Heart right ventricle (tissue), 16 donors: ENCODE measurements at regions not wholly inside any gene's neighbourhood (a gene's known extent, or its start where the extent isn't known, plus 50 kb on each side); places are given as distances from the start of the nearest gene placed in this dataset.
A peak's percentile ranks its signal among the peaks of the same experiment; 100 is the strongest.

Experiments
- ATAC-seq, 8 donors: fragments of 200-7000 bp; cut with Tn5 transposase; one replicate each; pipeline ENCODE4 v1.9.1; 2020; ENCODE audit warnings: mild to moderate bottlenecking in 8 of 8, moderate library complexity in 8 of 8, moderate number of reproducible peaks in 1 of 8
- DNase-seq, 2 donors: peaks; one replicate each; pipeline ENCODE4 v3.0.0-alpha.2; 2020
- H3K27ac ChIP-seq, 10 donors: fragments of 200-600 bp; sonication (generic) in 2 of 10; one replicate each; pipeline versions ENCODE4 v1.5.0 to v1.8.0; 2020 to 2022; ENCODE audit warnings: mild to moderate bottlenecking in 3 of 10
- H3K27me3 ChIP-seq, 7 donors: fragments of 200-600 bp; one replicate each; pipeline ENCODE4 v1.8.0; 2021 to 2022; ENCODE audit warnings: mild to moderate bottlenecking in 2 of 7
- H3K36me3 ChIP-seq, 9 donors: fragments of 200-600 bp; sonication (generic) in 1 of 9; one replicate each; pipeline versions ENCODE4 v1.5.0 to v1.8.0; 2020 to 2022; ENCODE audit warnings: mild to moderate bottlenecking in 2 of 9
- H3K4me1 ChIP-seq, 9 donors: fragments of 200-600 bp; sonication (generic) in 1 of 9; one replicate each; pipeline versions ENCODE4 v1.5.0 to v1.8.0; 2020 to 2022; ENCODE audit warnings: mild to moderate bottlenecking in 4 of 9
- H3K4me3 ChIP-seq, 10 donors: fragments of 200-600 bp; sonication (generic) in 2 of 10; one replicate each; pipeline versions ENCODE4 v1.5.0 to v1.8.0; 2020 to 2022; ENCODE audit warnings: mild to moderate bottlenecking in 7 of 10, moderate library complexity in 2 of 10
- H3K9me3 ChIP-seq, 11 donors: fragments of 200-600 bp in 10 of 11; sonication (generic) in 2 of 11; one replicate each; pipeline versions ENCODE4 v1.5.0 to v1.8.0; 2013 to 2022; ENCODE audit warnings: mild to moderate bottlenecking in 2 of 11, control low read depth in 1 of 11, moderate library complexity in 1 of 11
- WGBS, 2 donors: extraction: QIAGEN DNeasy Blood & Tissue Kit; methylation state at CpG; one replicate each; pipeline ENCODE4 v1.1.7; 2013; ENCODE audit warnings: inconsistent platforms in 1 of 2; 5-methylcytosine and 5-hydroxymethylcytosine counted together
- intact Hi-C, 10 donors: fragments of 100-400 bp; cut with DNase I; formaldehyde crosslinking; loops; one replicate each; pipeline versions ENCODE4 v1.11.1 to v1.14.2; 2022
- TF ChIP-seq, protein P1 (sequence below), 9 donors: fragments of 200-600 bp; sonication (generic) in 2 of 9; IDR thresholded peaks; one replicate each; pipeline versions ENCODE4 v1.5.0 to v1.8.0; 2021 to 2022; ENCODE audit warnings: antibody characterized with exemption in 9 of 9, mild to moderate bottlenecking in 5 of 9, moderate library complexity in 1 of 9
- donor health status: Arrhythmogenic right ventricular cardiomyopathy.
- donor health status: ischemic (EF 13 %, LVEDD 7.1; RV severe dilation, severe dysfunction).
- donor health status: healthy with polysubstance abuse.
- donor health status: DM: no; HTN: yes; CAD: no.
- donor health status: DM: no; HTN: no; CAD: no.
- donor health status: ischemic (EF 25% LVEDD 6.9; RV normal size, moderate dysfunction).
- donor health status: ischemic (EF 25% LVEDD 5.7; RV mildly dilated, moderate dysfunction).
- donor health status: healthy.
- donor health status: DM: yes; HTN: yes; CAD: no.
- donor health status: Ischemic cardiomyopathy.
- donor health status: ischemic (EF 35%, LVEDD 5.7; RV mildly dilated, moderate dysfunction).
- donor health status: nonischemic (EF 11% LVEDD 7.7; RV severe dilation, severe dysfunction).
- donor health status: DM: yes; HTN: yes; CAD: no.
- donor health status: PGD.
- donor health status: ischemic (EF 29% LVEDD 5.4; RV normal size, mild dysfunction).
- donor health status: nonischemic (EF 23%, LVEDD 6.1; RV moderate dilation, normal function).

DNA sequence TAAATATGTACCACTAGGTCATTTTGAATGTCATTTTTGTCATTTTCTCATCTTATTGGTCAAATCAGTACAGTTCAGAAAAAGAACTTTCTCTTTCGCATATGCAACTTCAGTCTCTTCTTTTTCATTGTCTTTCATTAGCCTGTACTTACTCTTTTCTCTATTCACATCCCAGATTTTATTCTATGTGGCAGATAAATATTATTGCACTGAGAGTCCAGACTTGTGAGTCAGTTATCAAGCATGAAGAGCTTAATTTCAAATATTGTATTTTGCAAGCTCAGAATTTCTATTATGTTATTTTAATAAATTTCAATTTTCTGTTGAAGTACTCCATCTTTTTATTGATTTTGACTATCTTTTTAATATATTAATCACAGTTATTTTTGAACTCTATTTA, 105.2 kb upstream of the PALMD start:
- H3K4me3 ChIP-seq, result no peak overlapping the region
- TF ChIP-seq, protein P1, sequence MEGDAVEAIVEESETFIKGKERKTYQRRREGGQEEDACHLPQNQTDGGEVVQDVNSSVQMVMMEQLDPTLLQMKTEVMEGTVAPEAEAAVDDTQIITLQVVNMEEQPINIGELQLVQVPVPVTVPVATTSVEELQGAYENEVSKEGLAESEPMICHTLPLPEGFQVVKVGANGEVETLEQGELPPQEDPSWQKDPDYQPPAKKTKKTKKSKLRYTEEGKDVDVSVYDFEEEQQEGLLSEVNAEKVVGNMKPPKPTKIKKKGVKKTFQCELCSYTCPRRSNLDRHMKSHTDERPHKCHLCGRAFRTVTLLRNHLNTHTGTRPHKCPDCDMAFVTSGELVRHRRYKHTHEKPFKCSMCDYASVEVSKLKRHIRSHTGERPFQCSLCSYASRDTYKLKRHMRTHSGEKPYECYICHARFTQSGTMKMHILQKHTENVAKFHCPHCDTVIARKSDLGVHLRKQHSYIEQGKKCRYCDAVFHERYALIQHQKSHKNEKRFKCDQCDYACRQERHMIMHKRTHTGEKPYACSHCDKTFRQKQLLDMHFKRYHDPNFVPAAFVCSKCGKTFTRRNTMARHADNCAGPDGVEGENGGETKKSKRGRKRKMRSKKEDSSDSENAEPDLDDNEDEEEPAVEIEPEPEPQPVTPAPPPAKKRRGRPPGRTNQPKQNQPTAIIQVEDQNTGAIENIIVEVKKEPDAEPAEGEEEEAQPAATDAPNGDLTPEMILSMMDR (IDR thresholded peaks at IDR 0.05), result no peak
- 95 to 100% methylated on average over 1 of the region's 1 CpG for WGBS, 2 donors
- no peak overlapping the region for H3K27ac ChIP-seq
- H3K9me3 ChIP-seq, result no peaks in the 10 kb centered on the region
- H3K27me3 ChIP-seq, result no peaks in the 10 kb centered on the region
- no peaks in the 10 kb centered on the region for H3K36me3 ChIP-seq
- intact Hi-C loops, result no loop called here
- ATAC-seq (no peak), DNase-seq (no peak)
- peaks cover 0 to 16% (median 8%) of the 10 kb centered on the region in 9 donors for H3K4me1 ChIP-seq

DNA sequence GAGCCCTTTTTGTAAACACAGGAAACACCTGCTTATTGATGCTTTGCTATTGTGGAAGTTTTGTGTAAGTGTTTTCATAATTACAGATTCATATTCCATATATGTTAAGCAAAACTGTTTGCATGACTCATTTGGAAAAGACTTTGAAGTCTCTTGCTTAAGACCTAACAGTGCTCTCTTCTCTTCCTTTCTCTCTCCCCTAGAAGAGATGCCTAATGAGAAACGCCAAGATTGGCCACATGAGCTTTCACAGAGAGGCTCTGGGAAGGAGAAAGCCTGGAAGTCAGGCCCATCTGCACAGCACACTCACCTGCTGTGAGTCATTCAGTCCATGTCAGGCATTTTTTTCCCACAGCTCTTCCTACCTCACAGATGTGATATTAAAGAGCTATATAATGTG, 101.6 kb upstream of the PALMD start:
- TF ChIP-seq, protein P1 (IDR thresholded peaks at IDR 0.05), result no peak
- Histone ChIP-seq H3K4me3 (no peak overlapping the region), H3K27me3 (no peaks in the 10 kb centered on the region), H3K36me3 (no peaks in the 10 kb centered on the region), H3K27ac (no peak overlapping the region), H3K9me3 (no peaks in the 10 kb centered on the region), H3K4me1 (peaks cover 0 to 21% (median 12%) of the 10 kb centered on the region in 9 donors)
- no peak for DNase-seq
- intact Hi-C loops, result no loop called here
- peak in 2 of 8 donors; percentile 23 to 51 for ATAC-seq
- WGBS, 2 donors, result 34 to 45% methylated on average over 1 of the region's 1 CpG

DNA sequence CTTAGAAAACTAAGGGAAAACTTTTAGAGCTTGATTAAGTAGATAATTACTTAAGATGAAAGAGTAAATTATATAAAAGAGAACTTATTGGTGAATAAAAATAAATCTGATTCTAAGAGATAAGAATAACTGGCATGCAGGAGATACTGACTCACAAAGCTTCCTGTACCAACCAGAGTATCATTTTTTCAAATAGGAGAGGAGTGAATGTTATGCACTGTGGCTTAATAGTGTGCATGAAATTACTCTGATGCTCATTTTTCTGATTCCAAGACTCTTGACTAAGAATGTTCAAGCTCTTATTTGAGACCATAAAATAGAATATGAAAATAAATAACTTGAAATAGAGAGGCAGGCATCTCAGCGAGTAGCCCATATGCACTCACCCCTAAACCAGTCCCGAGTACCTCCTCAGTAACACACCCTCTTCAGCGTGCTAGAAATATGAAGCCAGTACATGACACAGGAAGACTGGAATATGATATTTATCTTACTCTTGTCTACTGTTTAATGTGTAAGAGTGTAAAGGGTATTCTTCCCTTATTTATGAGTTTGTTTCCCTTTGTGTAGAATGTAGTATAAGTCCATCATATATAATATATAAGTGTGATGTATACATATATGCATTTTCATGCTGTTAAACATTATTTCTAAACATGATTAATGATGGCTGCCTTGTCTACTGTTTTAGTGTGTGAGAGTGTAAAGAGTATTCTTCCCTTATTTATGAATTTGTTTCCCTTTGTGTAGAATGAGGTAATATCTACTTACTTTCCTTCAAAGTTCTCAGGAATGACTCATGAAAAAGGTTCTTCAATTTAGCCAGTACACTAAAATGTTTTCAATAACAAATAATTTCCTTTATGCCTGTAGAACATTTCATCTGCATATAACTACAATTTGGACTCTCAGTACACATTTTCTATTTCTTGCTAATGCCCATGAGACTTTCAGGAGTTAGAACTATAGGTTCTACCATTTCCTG, 99.2 kb upstream of the PALMD start:
- H3K4me1 ChIP-seq, result peaks cover 0 to 28% (median 13%) of the 10 kb centered on the region in 9 donors
- ATAC-seq (no peak), DNase-seq (no peak)
- 80 to 82% methylated on average over 3 of the region's 3 CpGs for WGBS, 2 donors
- TF ChIP-seq, protein P1 (IDR thresholded peaks at IDR 0.05), result no peak
- H3K9me3 ChIP-seq, result no peaks in the 10 kb centered on the region
- no peak overlapping the region for H3K27ac ChIP-seq
- no peaks in the 10 kb centered on the region for H3K27me3 ChIP-seq
- H3K4me3 ChIP-seq, result no peak overlapping the region
- H3K36me3 ChIP-seq, result no peaks in the 10 kb centered on the region
- intact Hi-C loops, result loop anchor here in 2 of 10 donors (5.0 kb wide), 2 partner anchors 46 to 101 kb away; partner anchors contain the start of gene PALMD (in 2 of the 2)

DNA sequence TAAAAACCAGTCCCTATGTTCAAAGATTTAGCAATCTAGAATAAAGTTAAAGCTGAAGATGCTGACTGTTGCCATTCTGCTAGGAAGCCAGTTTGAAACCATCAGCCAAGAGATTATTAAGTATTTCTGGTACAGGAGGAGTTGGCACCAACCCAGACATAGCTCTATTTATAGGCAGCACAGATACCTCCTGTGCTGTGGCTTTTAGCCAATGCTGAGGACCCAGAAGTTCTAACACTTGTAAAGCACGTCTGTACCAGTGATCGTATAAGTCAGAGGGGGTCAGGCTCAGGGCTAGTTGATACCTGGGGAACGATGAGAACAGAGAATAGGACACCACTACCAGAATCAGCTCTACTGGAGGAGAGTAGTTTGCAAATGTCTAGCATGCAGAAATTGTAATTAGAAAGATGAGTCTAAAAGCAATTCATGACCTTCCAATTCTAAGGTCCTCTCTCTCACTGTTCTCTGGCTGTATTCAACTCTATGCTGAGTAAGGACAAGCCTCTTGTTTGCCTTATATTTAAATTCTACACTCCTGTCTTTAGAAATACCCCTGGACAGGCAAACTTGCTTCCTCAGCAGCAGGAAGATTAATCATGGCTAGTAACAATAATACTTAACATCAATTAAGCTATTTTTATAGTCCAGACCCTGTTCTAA, 96.8 kb upstream of the PALMD start:
- H3K27ac ChIP-seq, result peak overlapping the region in 9 of 10 donors; percentile 24 to 70 (median 60)
- intact Hi-C loops, result loop anchor here in 2 of 10 donors (5.0 kb wide), 2 partner anchors 43 to 98 kb away; partner anchors contain the start of gene PALMD (in 2 of the 2)
- WGBS, 2 donors, result 13 to 15% methylated on average over 3 of the region's 3 CpGs
- peak in 1 of 2 donors; percentile 82 for DNase-seq
- peak overlapping the region in 2 of 10 donors; percentile 2 to 15 for H3K4me3 ChIP-seq
- TF ChIP-seq, protein P1 (IDR thresholded peaks at IDR 0.05), result no peak
- no peaks in the 10 kb centered on the region for H3K9me3 ChIP-seq
- H3K4me1 ChIP-seq, result peaks cover 0 to 28% (median 13%) of the 10 kb centered on the region in 9 donors
- no peaks in the 10 kb centered on the region for H3K36me3 ChIP-seq
- H3K27me3 ChIP-seq, result no peaks in the 10 kb centered on the region
- ATAC-seq, result peak; percentile 82 to 100 (median 98)
